Glutamatergic neuron (in vitro differentiated cells): ENCODE measurements at regions not wholly inside any gene's neighbourhood (a gene's known extent, or its start where the extent isn't known, plus 50 kb on each side); places are given as distances from the start of the nearest gene placed in this dataset.

Source experiments
- DNase-seq: peaks from one replicate; pipeline ENCODE4 v3.0.0; 2022
- H3K27ac Mint-ChIP-seq: one replicate; pipeline ENCODE4 v1.8.0; 2020; ENCODE audit warnings: mild to moderate bottlenecking, mixed read lengths, inconsistent platforms; ENCODE audit not compliant: unreplicated experiment
- H3K27me3 Mint-ChIP-seq: one replicate; pipeline ENCODE4 v1.8.0; 2020; ENCODE audit warnings: mild to moderate bottlenecking, moderate library complexity, mixed read lengths, inconsistent platforms; ENCODE audit not compliant: unreplicated experiment
- H3K36me3 Mint-ChIP-seq: one replicate; pipeline ENCODE4 v1.8.0; 2020; ENCODE audit warnings: mild to moderate bottlenecking, mixed read lengths, inconsistent platforms; ENCODE audit not compliant: unreplicated experiment
- H3K4me1 Mint-ChIP-seq: one replicate; pipeline ENCODE4 v1.8.0; 2020; ENCODE audit warnings: mild to moderate bottlenecking, low read depth, mixed read lengths, inconsistent platforms; ENCODE audit not compliant: unreplicated experiment
- H3K4me3 Mint-ChIP-seq: one replicate; pipeline ENCODE4 v1.8.0; 2020; ENCODE audit warnings: mild to moderate bottlenecking, mixed read lengths, inconsistent platforms; ENCODE audit not compliant: unreplicated experiment
- H3K9me3 Mint-ChIP-seq: one replicate; pipeline ENCODE4 v1.8.0; 2020; ENCODE audit warnings: mild to moderate bottlenecking, moderate library complexity, mixed read lengths, inconsistent platforms; ENCODE audit not compliant: unreplicated experiment
- CTCF ChIP-seq: fragments of 200-600 bp; sonication (generic); IDR thresholded peaks from one replicate; pipeline ENCODE4 v1.5.0; 2021; ENCODE audit not compliant: partially characterized antibody, unreplicated experiment

- Mint-ChIP-seq H3K27ac (no peak overlapping the region), H3K9me3 (peaks cover 1% of the 10 kb centered on the region), H3K4me3 (no peak overlapping the region), H3K27me3 (peaks cover 12% of the 10 kb centered on the region), H3K36me3 (peaks cover 4% of the 10 kb centered on the region), H3K4me1 (peaks cover 4% of the 10 kb centered on the region)
- TF ChIP-seq CTCF = no peak
- DNase-seq = no peak
These were observed 168.7 kb downstream of the ZBTB18 start for GRCh38 chr1:244219802-244220201.

DNA sequence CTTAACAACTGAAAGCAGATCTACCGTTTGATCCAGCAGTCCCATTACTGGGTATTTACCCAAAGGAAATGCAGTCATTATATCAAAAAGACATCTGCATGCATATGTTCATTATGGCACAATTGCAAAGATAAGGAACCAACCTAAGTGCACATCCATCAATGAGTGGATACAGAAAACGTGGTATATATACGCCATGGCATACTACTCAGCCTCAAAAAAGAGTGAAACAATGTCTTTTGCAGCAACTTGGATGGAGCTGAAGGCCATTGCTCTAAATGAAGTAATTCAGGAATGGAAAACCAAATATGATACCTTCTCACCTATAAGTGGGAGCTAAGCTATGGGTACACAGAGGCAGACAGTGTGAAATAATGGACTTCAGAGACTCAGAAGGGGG is 169.3 kb downstream of the ZBTB18 start:
- no peak overlapping the region for H3K27ac Mint-ChIP-seq
- H3K4me1 Mint-ChIP-seq = peaks cover 4% of the 10 kb centered on the region

DNA sequence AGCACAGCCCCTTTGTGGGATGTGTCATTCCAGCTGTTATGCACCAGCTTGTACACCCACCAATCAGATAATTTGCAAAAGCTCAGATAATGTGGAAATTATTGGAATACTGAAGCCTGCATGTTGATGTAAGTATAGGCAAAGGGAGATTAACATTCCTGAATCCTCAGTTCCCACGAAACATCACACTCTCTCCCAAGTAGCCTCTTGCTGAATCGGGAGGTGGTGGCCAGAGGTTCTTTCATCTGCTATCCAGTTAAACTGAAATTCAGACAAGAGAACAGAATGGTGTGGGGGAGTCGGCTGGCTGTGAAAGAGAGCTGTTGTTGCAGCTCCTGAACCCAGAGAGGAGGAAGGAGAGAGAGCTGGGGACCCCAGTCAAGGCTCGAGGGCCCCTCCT is 170.9 kb downstream of the ZBTB18 start:
- H3K4me1 Mint-ChIP-seq = peaks cover 2% of the 10 kb centered on the region
- H3K36me3 Mint-ChIP-seq = peaks cover 4% of the 10 kb centered on the region
- no peak for DNase-seq
- no peak overlapping the region for H3K27ac Mint-ChIP-seq
- peaks cover 12% of the 10 kb centered on the region for H3K27me3 Mint-ChIP-seq
- no peak overlapping the region for H3K4me3 Mint-ChIP-seq
- TF ChIP-seq CTCF = no peak
- H3K9me3 Mint-ChIP-seq = peaks cover 1% of the 10 kb centered on the region

More for the DNA sequence above, 169.3 kb downstream of the ZBTB18 start:
- Mint-ChIP-seq H3K4me3 (no peak overlapping the region), H3K36me3 (peaks cover 4% of the 10 kb centered on the region), H3K27me3 (peaks cover 12% of the 10 kb centered on the region), H3K9me3 (peaks cover 1% of the 10 kb centered on the region)
- TF ChIP-seq CTCF = no peak
- no peak for DNase-seq

- Mint-ChIP-seq H3K27ac (no peak overlapping the region), H3K36me3 (peaks cover 9% of the 10 kb centered on the region), H3K4me3 (no peak overlapping the region), H3K9me3 (peaks cover 3% of the 10 kb centered on the region), H3K27me3 (peaks cover 9% of the 10 kb centered on the region), H3K4me1 (no peaks in the 10 kb centered on the region)
- DNase-seq = no peak
- no peak for TF ChIP-seq CTCF
These were observed 173.7 kb downstream of the ZBTB18 start for GRCh38 chr1:244224487-244225430.

DNA sequence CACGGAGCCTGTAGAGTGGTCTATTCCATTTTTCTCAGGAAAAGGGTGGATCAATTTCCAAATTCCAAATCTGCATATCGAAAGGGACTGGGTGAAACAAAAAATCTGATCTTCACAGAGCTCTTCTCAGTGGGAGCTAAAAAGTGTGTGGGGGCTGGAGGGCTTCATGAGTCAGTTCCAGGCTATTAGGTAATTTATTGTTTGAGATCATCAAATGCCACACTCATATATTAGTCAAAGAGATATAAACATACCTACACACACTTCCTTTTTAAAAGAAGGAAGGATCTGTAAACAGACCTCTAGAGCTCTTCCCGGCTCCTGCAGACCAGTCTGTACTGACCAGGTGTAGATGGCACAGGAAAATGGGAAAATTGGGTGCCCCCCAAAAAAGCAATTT is 175.4 kb downstream of the ZBTB18 start:
- Mint-ChIP-seq H3K4me1 (peaks cover under 1% of the 10 kb centered on the region), H3K4me3 (no peak overlapping the region), H3K9me3 (peaks cover 2% of the 10 kb centered on the region), H3K36me3 (peaks cover 9% of the 10 kb centered on the region), H3K27ac (no peak overlapping the region), H3K27me3 (peaks cover 5% of the 10 kb centered on the region)
- no peak for TF ChIP-seq CTCF
- no peak for DNase-seq
